GM12891 (cell line): ENCODE measurements at regions not wholly inside any gene's neighbourhood (a gene's known extent, or its start where the extent isn't known, plus 50 kb on each side); places are given as distances from the start of the nearest gene placed in this dataset.
"Not testable (repeated sequence)": the region's sequence is repeated elsewhere in the genome, so short reads cannot be mapped to it uniquely, and the experiment has no call there.

Source experiments
- DNase-seq: peaks from one replicate; pipeline ENCODE4 v3.0.0; 2011; ENCODE audit warnings: low spot score; ENCODE audit not compliant: insufficient read length
- FAIRE-seq: peaks from 2 replicates; lab custom pipeline; 2011; peaks lifted over from hg19 to GRCh38; lab: Jason Lieb, UNC
- PAX5 ChIP-seq: IDR thresholded peaks from 2 replicates; pipeline ENCODE4 v1.6.1; 2011; ENCODE audit warnings: low read length, moderate library complexity, mild to moderate bottlenecking; ENCODE audit not compliant: insufficient read depth, severe bottlenecking
- POLR2A ChIP-seq: IDR thresholded peaks from 2 replicates; pipeline ENCODE4 v1.6.1; 2011; ENCODE audit warnings: low read depth, low read length, control low read depth
- POLR2AphosphoS5 ChIP-seq: IDR thresholded peaks from 2 replicates; pipeline ENCODE4 v1.6.1; 2011; ENCODE audit warnings: low read depth, low read length, control low read depth
- POU2F2 ChIP-seq: IDR thresholded peaks from 2 replicates; pipeline ENCODE4 v1.6.1; 2011; ENCODE audit warnings: low read depth, mild to moderate bottlenecking, control low read depth, low read length, moderate library complexity
- SPI1 ChIP-seq: IDR thresholded peaks from 2 replicates; pipeline ENCODE4 v1.6.1; 2011; ENCODE audit warnings: low read depth, low read length, control low read depth
- TAF1 ChIP-seq: IDR thresholded peaks from 2 replicates; pipeline ENCODE4 v1.6.1; 2011; ENCODE audit warnings: low read depth, low read length, control low read depth

DNA sequence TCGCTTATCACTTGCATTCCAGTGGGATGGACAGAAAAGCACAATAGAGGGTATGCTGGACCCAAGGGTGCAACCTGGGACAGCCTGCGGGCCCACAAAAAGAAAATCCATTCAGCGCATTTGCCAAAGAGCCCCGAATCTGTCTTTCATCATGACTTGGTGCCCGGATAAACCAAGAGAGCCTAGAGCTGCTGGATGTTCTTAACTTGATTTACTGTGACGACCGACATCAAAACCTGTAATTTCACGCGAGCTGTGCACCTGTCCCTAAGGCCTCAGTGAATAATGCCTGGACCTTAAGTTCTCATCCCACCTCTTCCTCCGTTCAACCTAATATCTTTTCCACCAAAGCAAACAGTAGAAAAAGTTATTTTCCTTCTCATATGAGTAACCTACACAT lies 115.5 kb upstream of the ACKR3 start:
- DNase-seq, result no peak
- TF ChIP-seq POLR2A (no peak), POU2F2 (no peak), POLR2AphosphoS5 (no peak), PAX5 (no peak), SPI1 (no peak), TAF1 (no peak)

GRCh38 chr2:236459393-236459792 lies 110.2 kb upstream of the ACKR3 start:
- DNase-seq (no peak), FAIRE-seq (no peak)
- TF ChIP-seq POLR2A (no peak), POU2F2 (no peak), SPI1 (no peak), TAF1 (no peak), POLR2AphosphoS5 (no peak), PAX5 (no peak)

More for the DNA sequence above, 115.5 kb upstream of the ACKR3 start:
- FAIRE-seq, result no peak

DNA sequence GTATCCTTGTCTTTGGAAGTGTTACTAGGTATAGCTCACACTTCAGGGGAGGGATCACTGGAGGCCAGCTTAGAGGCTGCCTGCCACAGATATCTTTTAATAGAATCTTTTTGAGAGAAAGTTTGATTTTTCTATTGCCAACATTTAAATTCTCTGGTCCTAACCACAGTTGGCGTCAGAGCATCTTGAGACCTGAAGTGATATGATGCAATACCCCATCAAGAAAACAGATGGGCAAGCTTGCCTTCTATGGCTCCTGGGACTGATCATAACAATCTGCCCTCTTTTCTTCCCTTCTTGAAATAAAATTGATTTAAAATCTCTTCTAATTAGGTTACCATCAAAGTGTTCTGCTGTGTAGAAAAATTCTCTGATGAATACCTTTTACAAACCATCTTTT lies 105.5 kb upstream of the ACKR3 start:
- FAIRE-seq (no peak), DNase-seq (no peak)
- TF ChIP-seq POLR2AphosphoS5 (no peak), PAX5 (no peak), POU2F2 (no peak), POLR2A (no peak), TAF1 (no peak), SPI1 (no peak)

GRCh38 chr2:236472720-236473495 lies 96.7 kb upstream of the ACKR3 start:
- TF ChIP-seq PAX5, result no peak
- no peak for TF ChIP-seq POLR2A
- TF ChIP-seq POU2F2, result no peak
- no peak for TF ChIP-seq POLR2AphosphoS5
- no peak for TF ChIP-seq SPI1
- no peak for TF ChIP-seq TAF1
- FAIRE-seq, result no peak

GRCh38 chr2:236473691-236474090 lies 95.9 kb upstream of the ACKR3 start:
- no peak for DNase-seq
- TF ChIP-seq POLR2AphosphoS5 (no peak), PAX5 (no peak), POLR2A (no peak), SPI1 (no peak), POU2F2 (no peak), TAF1 (no peak)
- no peak for FAIRE-seq

More at GRCh38 chr2:236472720-236473495, 96.7 kb upstream of the ACKR3 start:
- DNase-seq, result no peak

GRCh38 chr2:236479814-236480213 lies 89.8 kb upstream of the ACKR3 start:
- no peak for TF ChIP-seq POLR2AphosphoS5
- TF ChIP-seq SPI1, result no peak
- no peak for DNase-seq
- FAIRE-seq, result no peak

- no peak for FAIRE-seq
- TF ChIP-seq SPI1 (no peak), TAF1 (no peak), PAX5 (no peak), POLR2A (no peak), POLR2AphosphoS5 (no peak), POU2F2 (no peak)
- DNase-seq, result no peak
Measured at GRCh38 chr2:236483102-236483501, 86.5 kb upstream of the ACKR3 start.

GRCh38 chr2:236485519-236485918 lies 84.1 kb upstream of the ACKR3 start:
- FAIRE-seq (no peak), DNase-seq (no peak)
- no peak for TF ChIP-seq SPI1
- TF ChIP-seq POU2F2, result no peak
- no peak for TF ChIP-seq POLR2A
- TF ChIP-seq TAF1, result no peak
- no peak for TF ChIP-seq PAX5
- no peak for TF ChIP-seq POLR2AphosphoS5

- not testable (repeated sequence) for FAIRE-seq, DNase-seq
Measured at GRCh38 chr2:236489083-236489482, 80.5 kb upstream of the ACKR3 start.

DNA sequence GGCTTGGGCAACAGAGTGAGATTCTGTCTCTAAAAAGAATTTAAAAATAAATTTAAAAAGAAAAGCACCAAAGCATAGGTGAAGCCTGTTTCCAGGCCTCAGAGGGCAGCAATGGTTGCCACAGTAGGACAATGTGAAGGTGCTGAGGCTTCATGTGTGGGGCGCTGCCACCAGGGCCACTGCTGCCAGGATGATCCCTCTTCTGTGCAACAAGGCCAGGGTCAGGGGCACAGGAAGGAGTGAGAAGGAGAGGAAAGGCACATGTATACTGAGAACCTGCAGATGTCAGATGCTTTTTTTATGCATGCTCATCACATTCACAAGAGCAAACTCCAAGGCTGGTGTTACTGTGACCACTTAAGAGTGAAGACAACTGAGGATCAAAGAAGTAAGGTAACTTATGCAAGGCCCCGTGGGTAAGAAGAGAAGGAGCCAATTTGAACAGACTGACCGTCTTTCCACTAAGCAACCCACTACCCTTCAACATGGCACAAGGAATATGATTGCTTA lies 79.7 kb upstream of the ACKR3 start:
- TF ChIP-seq POLR2A (no peak), TAF1 (no peak)
- DNase-seq, result no peak
- no peak for FAIRE-seq
